HCT116 (cell line): ENCODE measurements at regions not wholly inside any gene's neighbourhood (a gene's known extent, or its start where the extent isn't known, plus 50 kb on each side); places are given as distances from the start of the nearest gene placed in this dataset.

Experiments
- ATAC-seq: fragments of 200-7000 bp; cut with Tn5 transposase; 2 replicates; pipeline ENCODE4 v1.9.1; 2020; ENCODE audit warnings: mild to moderate bottlenecking, moderate library complexity
- BruUV-seq: library from RNA; stranded (reverse); fragments of 400-500 nt; replicated peaks from 2 replicates; lab custom pipeline; 2021; lab: Mats Ljungman, UMichigan
- CTCF ChIA-PET: fragments of 300-600 bp; sonication (Branson Sonifier 250); formaldehyde crosslinking; loops from one replicate; lab custom pipeline; 2021; ENCODE audit warnings: antibody characterized with exemption; lab: Charles Lee
- POLR2A ChIA-PET: fragments of 300-600, 350-600 bp; sonication (Branson Sonifier 250); formaldehyde crosslinking; loops from one replicate; lab custom pipeline; 2021; ENCODE audit warnings: antibody characterized with exemption; lab: Charles Lee
- RAD21 ChIA-PET, 2 experiments: fragments of 300-600 bp; sonication (Branson Sonifier 250); formaldehyde crosslinking; loops; one replicate each; lab custom pipeline; 2023; ENCODE audit warnings: low total read pairs in 2 of 2; ENCODE audit not compliant: uncharacterized antibody in 2 of 2, unreplicated experiment in 2 of 2, low non-redundant PET in 1 of 2; lab: Charles Lee
- DNase-seq: peaks from one replicate; pipeline ENCODE4 v3.0.0-alpha.2; 2010; ENCODE audit warnings: low read depth, low spot score
- H2AFZ ChIP-seq: fragments of 200-600 bp; shearing (Covaris generic), sonication (generic); 2 replicates; pipeline ENCODE4 v1.6.1; 2017; ENCODE audit warnings: low read depth, mixed run types, mixed read lengths, antibody characterized with exemption, low read length; ENCODE audit not compliant: poor library complexity, severe bottlenecking
- H3K27ac ChIP-seq: 2 replicates; pipeline ENCODE4 v1.5.1; 2012; ENCODE audit warnings: low read depth, low read length
- H3K27me3 ChIP-seq: fragments of 200-600 bp; sonication (generic); 2 replicates; pipeline ENCODE4 v1.6.1; 2016; ENCODE audit warnings: mixed run types, low read length, mixed read lengths; ENCODE audit not compliant: insufficient read depth
- H3K36me3 ChIP-seq, 2 experiments: fragments of 200-500 bp in 1 of 2; fragments of 200-600 bp in 1 of 2; sonication (Bioruptor generic) in 1 of 2; sonication (generic) in 1 of 2; 2 replicates each; pipeline versions ENCODE4 v1.5.1 to v1.6.1; 2014 to 2016; ENCODE audit warnings: low read length in 2 of 2, inconsistent platforms in 1 of 2, mixed read lengths in 1 of 2, mixed run types in 1 of 2; ENCODE audit not compliant: insufficient read depth in 2 of 2, control insufficient read depth in 1 of 2
- H3K4me1 ChIP-seq, 2 experiments: fragments of 200-600 bp in 1 of 2; sonication (generic) in 1 of 2; 2 replicates each; pipeline versions ENCODE4 v1.5.1 to v1.6.1; 2012 to 2017; ENCODE audit warnings: low read length in 2 of 2, inconsistent platforms in 1 of 2, mild to moderate bottlenecking in 1 of 2, mixed read lengths in 1 of 2, mixed run types in 1 of 2, moderate library complexity in 1 of 2; ENCODE audit not compliant: insufficient read depth in 2 of 2, control insufficient read depth in 1 of 2
- H3K4me2 ChIP-seq: fragments of 200-600 bp; sonication (generic); 2 replicates; pipeline ENCODE4 v1.6.1; 2017; ENCODE audit warnings: mixed run types, low read length, mixed read lengths
- H3K4me3 ChIP-seq, 2 experiments: fragments of 200-600 bp in 1 of 2; sonication (generic) in 1 of 2; replicated peaks in 1 of 2; 2 replicates each; pipeline ENCODE4 v1.5.1; 2011 to 2016; ENCODE audit warnings: low read length in 2 of 2, control low read depth in 1 of 2, low read depth in 1 of 2, mild to moderate bottlenecking in 1 of 2, mixed read lengths in 1 of 2, mixed run types in 1 of 2
- H3K79me2 ChIP-seq: fragments of 200-600 bp; sonication (generic); 2 replicates; pipeline ENCODE4 v1.6.1; 2017; ENCODE audit warnings: mild to moderate bottlenecking, mixed run types, low read length, moderate library complexity, mixed read lengths; ENCODE audit not compliant: insufficient read depth
- H3K9ac ChIP-seq: fragments of 200-600 bp; sonication (generic); 2 replicates; pipeline ENCODE4 v1.6.1; 2016; ENCODE audit warnings: low read length, mixed read lengths
- H3K9me2 ChIP-seq: fragments of 200-600 bp; sonication (generic), shearing (Covaris generic); 2 replicates; pipeline ENCODE4 v1.6.1; 2017; ENCODE audit warnings: mixed run types, mild to moderate bottlenecking, moderate library complexity; ENCODE audit not compliant: insufficient read depth
- H3K9me3 ChIP-seq, 2 experiments: fragments of 200-500 bp in 1 of 2; fragments of 200-600 bp in 1 of 2; sonication (Bioruptor generic) in 1 of 2; sonication (generic) in 1 of 2; 2 replicates each; pipeline ENCODE4 v1.6.1; 2014 to 2017; ENCODE audit warnings: low read length in 2 of 2, mixed read lengths in 2 of 2, inconsistent platforms in 1 of 2, low read depth in 1 of 2, mild to moderate bottlenecking in 1 of 2, mixed run types in 1 of 2, moderate library complexity in 1 of 2; ENCODE audit not compliant: control insufficient read depth in 1 of 2, insufficient read depth in 1 of 2
- H4K20me1 ChIP-seq: fragments of 200-600 bp; sonication (generic), shearing (Covaris generic); 2 replicates; pipeline ENCODE4 v1.6.1; 2017; ENCODE audit warnings: mixed run types, mild to moderate bottlenecking, moderate library complexity; ENCODE audit not compliant: insufficient read depth
- CBX3 ChIP-seq: IDR thresholded peaks from 2 replicates; pipeline ENCODE4 v1.6.1; 2012; ENCODE audit warnings: low read depth
- CEBPB ChIP-seq: IDR thresholded peaks from 2 replicates; pipeline ENCODE4 v1.6.1; 2012; ENCODE audit warnings: low read depth
- ELF1 ChIP-seq: IDR thresholded peaks from 2 replicates; pipeline ENCODE4 v1.6.1; 2012; ENCODE audit warnings: low read depth, borderline replicate concordance
- EZH2 ChIP-seq: fragments of 200-600 bp; sonication (generic); IDR thresholded peaks from 2 replicates; pipeline ENCODE4 v1.6.1; 2017; ENCODE audit warnings: antibody characterized with exemption, mixed run types
- JUND ChIP-seq: IDR thresholded peaks from 2 replicates; pipeline ENCODE4 v1.6.1; 2012
- POLR2A ChIP-seq: IDR thresholded peaks from 2 replicates; pipeline ENCODE4 v1.7.0; 2011; ENCODE audit warnings: borderline replicate concordance; ENCODE audit not compliant: insufficient read depth, insufficient read length; ENCODE audit errors: extremely low read depth
- RAD21 ChIP-seq: IDR thresholded peaks from 2 replicates; pipeline ENCODE4 v1.6.1; 2012; ENCODE audit warnings: low read depth, mild to moderate bottlenecking
- SIN3A ChIP-seq: IDR thresholded peaks from 2 replicates; pipeline ENCODE4 v1.6.1; 2012; ENCODE audit warnings: low read depth
- SP1 ChIP-seq: IDR thresholded peaks from 2 replicates; pipeline ENCODE4 v1.6.1; 2012; ENCODE audit warnings: low read depth
- TCF7L2 ChIP-seq: IDR thresholded peaks from 2 replicates; pipeline ENCODE4 v1.7.0; 2011; ENCODE audit warnings: borderline replicate concordance, inconsistent platforms; ENCODE audit not compliant: insufficient read depth, insufficient read length; ENCODE audit errors: extremely low read depth
- YY1 ChIP-seq: IDR thresholded peaks from 2 replicates; pipeline ENCODE4 v1.6.1; 2011; ENCODE audit warnings: low read length, low read depth, moderate library complexity, mild to moderate bottlenecking; ENCODE audit not compliant: insufficient replicate concordance; ENCODE audit errors: extremely low read depth
- ZNF274 ChIP-seq: fragments of 200-500 bp; sonication (Bioruptor generic); IDR thresholded peaks from 2 replicates; pipeline ENCODE4 v1.6.1; 2014; ENCODE audit warnings: mild to moderate bottlenecking, low read depth, low read length, inconsistent platforms
- intact Hi-C: fragments of 100-400 bp; cut with micrococcal nuclease; formaldehyde crosslinking; loops from 2 replicates; pipeline ENCODE4 v1.10.0; 2022
- TF ChIP-seq, protein P1 (sequence below): IDR thresholded peaks from 2 replicates; pipeline ENCODE4 v1.6.1; 2012
- TF ChIP-seq, protein P2 (sequence below): IDR thresholded peaks from 2 replicates; pipeline ENCODE4 v1.6.1; 2011; ENCODE audit warnings: mild to moderate bottlenecking, low read length, moderate library complexity; ENCODE audit not compliant: insufficient replicate concordance; ENCODE audit errors: extremely low read depth
- TF ChIP-seq, protein P3 (sequence below), 3 experiments: fragments of 200-600 bp in 1 of 3; sonication (generic) in 1 of 3; IDR thresholded peaks in 2 of 3; conservative IDR thresholded peaks in 1 of 3; 2 replicates each; pipeline ENCODE4 v1.5.1; 2012 to 2017; ENCODE audit warnings: low read depth in 2 of 3, low read length in 2 of 3, antibody characterized with exemption in 1 of 3, borderline replicate concordance in 1 of 3, control low read depth in 1 of 3, mild to moderate bottlenecking in 1 of 3, mixed read lengths in 1 of 3, mixed run types in 1 of 3, moderate library complexity in 1 of 3; ENCODE audit not compliant: insufficient read depth in 1 of 3

DNA sequence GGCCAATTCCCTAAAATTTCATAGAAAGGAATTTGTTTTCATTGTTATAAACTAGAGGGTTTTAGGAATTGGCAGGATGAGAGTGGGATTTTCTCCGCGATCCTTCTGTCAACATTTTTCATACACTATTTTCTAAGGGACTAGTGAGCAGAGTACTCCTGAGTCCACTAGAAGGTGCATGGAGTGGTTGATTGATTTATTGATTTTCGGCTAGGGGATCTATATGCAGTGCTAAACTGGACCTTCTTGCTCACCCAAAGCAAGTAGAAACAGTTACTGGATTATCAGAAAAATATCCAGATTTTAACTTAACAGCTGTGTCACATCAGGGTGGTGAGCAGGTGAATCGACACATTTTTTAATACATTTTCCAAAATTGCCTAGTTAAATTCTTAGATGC lies 159.9 kb upstream of the DTNA start:
- no peaks in the 10 kb centered on the region for H3K27me3 ChIP-seq
- no peaks in the 10 kb centered on the region for H3K79me2 ChIP-seq
- H4K20me1 ChIP-seq = no peaks in the 10 kb centered on the region
- no peak for ATAC-seq
- BruUV-seq = no TSS peak
- RAD21 ChIA-PET = no interaction called here
- DNase-seq = no peak
- no peaks in the 10 kb centered on the region for H3K36me3 ChIP-seq
- POLR2A ChIA-PET = no interaction called here
- H3K9me3 ChIP-seq = no peaks in the 10 kb centered on the region
- H3K9ac ChIP-seq = no peak overlapping the region
- no peaks in the 10 kb centered on the region for H3K4me1 ChIP-seq
- no peak overlapping the region for H3K4me3 ChIP-seq
- CTCF ChIA-PET = no interaction called here
- H3K4me2 ChIP-seq = no peak overlapping the region
- H2AFZ ChIP-seq = no peak overlapping the region
- H3K27ac ChIP-seq = no peak overlapping the region
- intact Hi-C loops = no loop called here
- TF ChIP-seq TCF7L2 (no peak), ELF1 (no peak), CEBPB (no peak), SIN3A (no peak), RAD21 (no peak), POLR2A (no peak), YY1 (no peak), SP1 (no peak), EZH2 (no peak), JUND (no peak), CBX3 (no peak), ZNF274 (no peak)
- TF ChIP-seq, protein P1, sequence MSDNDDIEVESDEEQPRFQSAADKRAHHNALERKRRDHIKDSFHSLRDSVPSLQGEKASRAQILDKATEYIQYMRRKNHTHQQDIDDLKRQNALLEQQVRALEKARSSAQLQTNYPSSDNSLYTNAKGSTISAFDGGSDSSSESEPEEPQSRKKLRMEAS = no peak
- TF ChIP-seq, protein P2, sequence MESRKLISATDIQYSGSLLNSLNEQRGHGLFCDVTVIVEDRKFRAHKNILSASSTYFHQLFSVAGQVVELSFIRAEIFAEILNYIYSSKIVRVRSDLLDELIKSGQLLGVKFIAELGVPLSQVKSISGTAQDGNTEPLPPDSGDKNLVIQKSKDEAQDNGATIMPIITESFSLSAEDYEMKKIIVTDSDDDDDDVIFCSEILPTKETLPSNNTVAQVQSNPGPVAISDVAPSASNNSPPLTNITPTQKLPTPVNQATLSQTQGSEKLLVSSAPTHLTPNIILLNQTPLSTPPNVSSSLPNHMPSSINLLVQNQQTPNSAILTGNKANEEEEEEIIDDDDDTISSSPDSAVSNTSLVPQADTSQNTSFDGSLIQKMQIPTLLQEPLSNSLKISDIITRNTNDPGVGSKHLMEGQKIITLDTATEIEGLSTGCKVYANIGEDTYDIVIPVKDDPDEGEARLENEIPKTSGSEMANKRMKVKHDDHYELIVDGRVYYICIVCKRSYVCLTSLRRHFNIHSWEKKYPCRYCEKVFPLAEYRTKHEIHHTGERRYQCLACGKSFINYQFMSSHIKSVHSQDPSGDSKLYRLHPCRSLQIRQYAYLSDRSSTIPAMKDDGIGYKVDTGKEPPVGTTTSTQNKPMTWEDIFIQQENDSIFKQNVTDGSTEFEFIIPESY = no peak
- TF ChIP-seq, protein P3, sequence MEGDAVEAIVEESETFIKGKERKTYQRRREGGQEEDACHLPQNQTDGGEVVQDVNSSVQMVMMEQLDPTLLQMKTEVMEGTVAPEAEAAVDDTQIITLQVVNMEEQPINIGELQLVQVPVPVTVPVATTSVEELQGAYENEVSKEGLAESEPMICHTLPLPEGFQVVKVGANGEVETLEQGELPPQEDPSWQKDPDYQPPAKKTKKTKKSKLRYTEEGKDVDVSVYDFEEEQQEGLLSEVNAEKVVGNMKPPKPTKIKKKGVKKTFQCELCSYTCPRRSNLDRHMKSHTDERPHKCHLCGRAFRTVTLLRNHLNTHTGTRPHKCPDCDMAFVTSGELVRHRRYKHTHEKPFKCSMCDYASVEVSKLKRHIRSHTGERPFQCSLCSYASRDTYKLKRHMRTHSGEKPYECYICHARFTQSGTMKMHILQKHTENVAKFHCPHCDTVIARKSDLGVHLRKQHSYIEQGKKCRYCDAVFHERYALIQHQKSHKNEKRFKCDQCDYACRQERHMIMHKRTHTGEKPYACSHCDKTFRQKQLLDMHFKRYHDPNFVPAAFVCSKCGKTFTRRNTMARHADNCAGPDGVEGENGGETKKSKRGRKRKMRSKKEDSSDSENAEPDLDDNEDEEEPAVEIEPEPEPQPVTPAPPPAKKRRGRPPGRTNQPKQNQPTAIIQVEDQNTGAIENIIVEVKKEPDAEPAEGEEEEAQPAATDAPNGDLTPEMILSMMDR (IDR thresholded peaks at IDR 0.05 in 2 of 3, conservative IDR thresholded peaks at IDR 0.05 in 1 of 3; ENCODE audit: borderline replicate concordance in 1 of 3, insufficient read depth in 1 of 3, low read depth in 2 of 3, low read length in 2 of 3) = no peak
- no peaks in the 10 kb centered on the region for H3K9me2 ChIP-seq
